NOMO-1 treated with DMSO at 0.1 percent for 48 hours (cell line): ENCODE measurements at regions not wholly inside any gene's neighbourhood (a gene's known extent, or its start where the extent isn't known, plus 50 kb on each side); places are given as distances from the start of the nearest gene placed in this dataset.
"Not testable (repeated sequence)": the region's sequence is repeated elsewhere in the genome, so short reads cannot be mapped to it uniquely, and the experiment has no call there.

Experiments used
- DNase-seq: peaks from one replicate; lab custom pipeline; 2025; ENCODE audit not compliant: unreplicated experiment; lab: John Stamatoyannopoulos, UW

DNA sequence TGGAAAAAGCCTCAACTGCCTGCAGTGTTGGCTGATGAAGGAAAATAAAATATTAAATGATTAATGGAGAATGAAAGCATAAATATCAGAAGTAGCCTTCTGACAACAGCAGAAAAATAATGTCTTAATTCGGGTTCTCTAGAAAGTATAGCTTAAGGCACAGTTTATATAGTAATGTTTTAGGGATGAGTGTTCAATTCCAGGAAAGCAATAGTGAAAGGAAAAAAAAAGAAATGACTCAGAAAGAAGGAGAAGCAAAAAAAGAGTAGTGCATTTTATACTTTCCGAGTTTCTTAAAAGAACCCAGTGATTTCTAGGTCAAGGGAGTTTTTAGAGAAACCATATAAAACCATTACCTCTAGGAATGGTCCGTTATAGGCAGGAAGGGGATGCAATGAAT lies 137.3 kb downstream of the HTR1B start:
- DNase-seq = no peak

DNA sequence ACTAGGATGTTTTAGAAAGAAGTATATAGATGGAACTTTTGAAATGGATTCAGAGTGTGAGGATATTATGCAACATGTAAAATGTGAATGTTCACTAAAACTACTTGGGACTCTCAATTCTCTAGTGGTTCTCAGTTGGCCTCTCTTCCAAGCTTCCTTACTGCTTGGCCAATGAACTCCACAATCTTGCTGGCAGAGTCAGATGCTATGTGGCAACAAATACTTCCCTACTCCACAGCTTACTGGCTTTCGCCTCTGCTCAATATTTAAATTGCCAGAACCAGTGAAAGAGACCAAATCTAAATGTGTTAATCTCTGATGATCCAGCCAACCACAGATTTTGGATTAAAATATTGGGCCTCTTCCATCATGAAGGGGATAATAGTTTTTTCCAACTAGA lies 138.4 kb downstream of the HTR1B start:
- DNase-seq = no peak

DNA sequence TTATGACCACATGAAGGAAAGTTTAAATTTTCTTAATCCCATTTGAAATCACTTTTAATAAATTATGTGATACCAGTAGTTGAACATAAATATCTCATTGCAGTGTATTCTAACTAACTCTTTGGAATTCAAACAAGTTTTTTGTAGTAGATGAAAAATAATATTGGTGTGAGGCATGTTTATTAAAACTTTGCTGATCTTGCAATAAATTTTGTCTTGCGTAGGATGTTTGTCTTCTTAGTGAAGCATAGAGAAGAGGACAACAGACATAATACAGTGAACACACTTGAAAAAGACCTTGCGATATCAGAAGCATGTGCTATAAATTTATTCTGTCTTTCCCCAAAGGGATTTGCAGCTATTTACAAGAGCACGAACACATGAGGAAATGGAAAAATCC lies 140.7 kb downstream of the HTR1B start:
- DNase-seq = no peak

GRCh38 chr6:77318256-77318655 lies 145.0 kb downstream of the HTR1B start:
- no peak for DNase-seq

DNA sequence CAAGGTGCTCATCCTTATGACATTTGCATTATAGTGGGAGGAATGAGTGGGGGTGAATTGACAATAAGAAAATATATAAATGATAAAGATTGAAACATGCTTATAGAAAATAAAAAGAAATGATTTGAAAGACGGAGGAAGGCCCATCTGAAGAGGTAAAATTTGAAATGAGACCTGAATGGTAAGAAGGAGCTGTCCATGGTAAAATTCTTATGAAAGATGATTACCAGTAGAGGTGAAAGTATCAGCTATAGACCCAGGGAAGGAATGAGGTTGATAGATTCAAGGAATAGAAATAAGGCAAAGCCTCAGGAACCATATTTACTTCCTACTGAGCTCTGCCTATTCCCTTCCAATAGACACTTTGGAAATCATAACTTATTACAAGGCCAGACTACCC lies 149.7 kb downstream of the HTR1B start:
- no peak for DNase-seq

DNA sequence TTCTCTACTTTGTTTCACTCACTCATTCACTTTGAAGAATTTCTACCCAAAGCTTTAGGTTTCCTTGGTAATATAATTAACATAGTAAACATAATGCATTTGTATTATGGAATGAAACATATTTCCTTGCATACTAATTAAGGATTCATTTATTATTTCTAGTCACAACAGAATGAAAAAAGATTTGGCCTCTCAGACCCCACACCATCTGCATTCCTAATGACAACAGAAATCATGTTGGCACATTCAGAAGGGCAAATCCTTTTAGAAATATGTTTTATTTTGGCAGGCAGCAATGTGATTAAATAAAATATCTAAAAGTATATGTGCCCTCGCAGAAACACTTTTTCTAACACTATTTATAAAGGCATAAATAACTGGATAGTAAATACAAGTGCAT lies 163.4 kb downstream of the HTR1B start:
- DNase-seq = no peak

DNA sequence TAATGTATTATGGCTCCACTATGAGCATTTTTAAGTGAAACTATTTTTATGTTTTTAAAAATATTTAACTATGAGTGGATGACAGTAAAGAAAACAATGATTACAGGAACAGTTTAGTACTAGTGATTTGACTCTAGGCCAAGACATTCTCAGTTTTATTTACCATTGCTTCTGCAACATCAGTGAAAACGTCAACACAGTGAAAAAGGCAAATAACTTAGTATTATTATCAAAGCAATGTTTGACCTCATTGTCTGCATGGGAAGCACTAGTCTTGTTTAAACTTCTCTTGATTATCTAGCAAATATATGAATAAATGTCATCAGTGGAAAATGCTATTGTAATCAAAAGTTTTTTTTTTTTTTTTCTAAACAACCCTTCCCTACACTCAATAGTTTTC lies 165.0 kb downstream of the HTR1B start:
- DNase-seq = no peak

- DNase-seq = no peak
Observed at GRCh38 chr6:77292564-77293546, 170.4 kb downstream of the HTR1B start.

- no peak for DNase-seq
Observed at GRCh38 chr6:77290798-77291197, 172.5 kb downstream of the HTR1B start.

GRCh38 chr6:77286541-77286940 lies 176.8 kb downstream of the HTR1B start:
- DNase-seq = no peak

GRCh38 chr6:77273929-77274328 lies 189.4 kb downstream of the HTR1B start:
- DNase-seq = no peak

DNA sequence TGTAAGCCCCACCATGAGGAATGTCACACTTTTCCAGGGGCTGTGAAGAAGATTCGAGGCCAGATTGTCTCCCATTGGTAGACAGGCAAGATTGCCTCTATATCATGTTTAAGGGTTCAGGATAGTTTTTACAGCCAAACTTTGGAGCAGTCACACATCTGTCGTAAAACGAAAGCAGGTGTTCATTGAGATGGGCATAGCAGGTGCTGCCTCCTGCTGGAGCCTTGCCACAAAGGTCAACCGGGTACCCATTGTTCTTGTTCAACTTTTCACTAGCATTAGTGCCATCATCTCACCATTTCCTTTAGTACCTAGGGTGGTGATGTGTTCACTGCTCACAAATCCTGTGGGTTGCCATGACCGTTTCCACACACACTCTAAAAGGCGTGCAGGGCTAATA lies 198.3 kb downstream of the HTR1B start:
- DNase-seq = no peak

DNA sequence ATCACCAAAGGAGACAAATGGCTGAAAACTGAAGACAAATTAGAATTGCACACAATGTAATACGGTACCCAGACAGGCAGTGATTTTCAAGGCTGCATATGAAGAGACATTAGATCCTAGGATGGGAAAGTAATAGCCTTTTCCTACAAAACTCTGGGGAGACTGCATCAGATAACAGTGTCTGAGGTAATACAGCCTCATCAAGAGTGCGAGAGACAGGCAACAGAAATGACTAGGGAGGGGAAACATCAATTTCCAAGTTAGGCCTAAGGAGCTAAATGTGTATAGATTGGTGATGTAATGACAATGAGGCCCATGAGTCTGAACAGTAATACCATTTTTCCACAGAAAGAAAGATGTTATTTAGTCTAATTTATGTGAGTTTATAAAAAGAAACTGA lies 200.3 kb downstream of the HTR1B start:
- no peak for DNase-seq

GRCh38 chr6:77251801-77252200 lies 211.5 kb downstream of the HTR1B start:
- not testable (repeated sequence) for DNase-seq

DNA sequence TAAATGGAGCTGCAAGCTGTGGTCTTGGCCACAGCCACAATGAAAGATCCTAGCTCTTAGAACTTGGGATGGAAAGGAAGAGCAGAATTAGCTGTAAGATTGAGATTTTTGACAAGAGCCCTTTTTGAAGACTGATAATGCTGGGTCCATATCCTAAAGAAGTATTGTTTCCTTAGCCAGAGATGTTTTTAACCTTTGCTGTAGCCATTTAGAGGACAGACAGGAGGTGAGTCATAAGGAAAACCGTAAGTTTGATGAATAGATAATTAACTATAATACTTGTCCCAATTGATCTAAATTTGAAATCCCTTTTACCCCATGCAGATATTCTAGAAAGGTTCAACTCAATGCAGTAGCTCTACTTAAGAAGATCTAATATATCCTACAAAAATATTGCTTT lies 213.7 kb downstream of the HTR1B start:
- no peak for DNase-seq

DNA sequence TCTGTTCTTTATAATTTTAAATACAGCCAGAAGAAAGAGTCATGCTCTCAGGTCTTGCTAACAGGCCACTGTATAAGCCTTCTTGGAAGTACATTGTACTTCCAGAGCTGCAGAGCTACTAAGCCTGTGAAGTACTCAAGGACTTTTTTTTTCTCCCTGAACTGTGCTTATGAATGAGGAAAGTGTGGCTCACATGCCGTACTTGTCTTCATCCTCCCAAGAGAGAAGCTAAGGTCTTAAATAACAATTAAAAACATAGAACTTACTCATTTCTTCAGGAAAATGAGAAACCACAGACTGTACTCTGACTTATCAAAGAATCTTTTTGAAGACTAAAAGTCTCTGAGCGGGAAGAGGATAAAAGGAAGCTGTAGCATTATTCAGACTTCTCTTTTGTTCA lies 218.3 kb downstream of the HTR1B start:
- DNase-seq = no peak

GRCh38 chr6:77231438-77232305 lies 231.6 kb downstream of the HTR1B start:
- DNase-seq = no peak

DNA sequence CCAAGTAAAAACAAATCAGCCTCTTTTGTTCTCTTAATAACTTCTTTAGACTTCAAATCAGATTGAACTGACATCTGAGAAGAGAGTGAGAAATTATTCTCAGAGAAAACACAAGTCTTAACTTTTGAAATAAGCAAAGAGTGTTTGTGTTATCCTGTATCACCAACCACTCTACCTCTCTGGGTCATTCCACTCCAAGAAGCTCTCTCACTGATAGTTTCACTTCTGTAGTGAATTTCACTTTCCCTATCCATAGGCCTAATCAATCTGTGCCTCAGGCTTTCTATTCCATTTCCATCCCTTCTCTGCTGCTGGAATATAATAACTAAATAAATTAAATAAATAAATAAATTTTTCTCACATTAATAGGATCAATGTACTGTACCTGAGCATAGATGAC lies 235.0 kb downstream of the HTR1B start:
- no peak for DNase-seq

DNA sequence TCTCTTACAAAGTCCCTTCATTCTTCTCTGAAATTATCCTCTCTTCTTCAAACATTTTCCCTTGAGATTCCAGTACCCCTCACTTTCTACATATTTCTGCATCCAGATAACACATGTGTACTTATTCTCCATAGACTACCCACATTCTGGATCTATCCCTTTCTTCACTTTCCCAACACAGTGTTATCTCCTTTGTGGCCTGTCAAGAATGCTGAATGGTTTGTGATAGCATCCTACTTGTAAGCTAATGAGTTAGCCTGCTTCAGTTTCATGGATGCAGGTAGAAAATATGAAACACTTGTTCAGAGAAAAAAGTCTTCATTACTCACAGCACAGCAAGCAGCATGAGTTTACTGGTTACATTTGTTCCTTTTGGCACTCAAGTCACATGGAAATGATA lies 245.4 kb downstream of the HTR1B start:
- DNase-seq = no peak

DNA sequence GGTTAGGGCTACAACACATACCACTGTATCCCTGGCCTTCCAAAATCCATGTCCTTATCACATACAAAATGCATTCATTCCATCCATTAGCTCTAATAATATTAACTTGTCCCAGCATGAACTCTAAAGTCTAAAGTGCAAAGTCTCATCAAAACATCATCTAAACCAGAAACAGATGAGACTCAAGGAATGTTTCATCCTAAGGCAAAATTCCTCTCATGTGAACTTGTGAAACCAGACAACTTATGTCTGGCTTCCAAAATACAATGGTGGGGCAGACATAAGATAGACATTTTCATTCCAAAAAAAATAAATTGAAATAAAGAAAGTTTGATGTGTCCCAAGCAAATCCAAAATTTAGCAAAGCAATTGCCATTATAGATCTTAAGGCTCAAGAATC lies 257.4 kb downstream of the HTR1B start:
- DNase-seq = no peak

DNA sequence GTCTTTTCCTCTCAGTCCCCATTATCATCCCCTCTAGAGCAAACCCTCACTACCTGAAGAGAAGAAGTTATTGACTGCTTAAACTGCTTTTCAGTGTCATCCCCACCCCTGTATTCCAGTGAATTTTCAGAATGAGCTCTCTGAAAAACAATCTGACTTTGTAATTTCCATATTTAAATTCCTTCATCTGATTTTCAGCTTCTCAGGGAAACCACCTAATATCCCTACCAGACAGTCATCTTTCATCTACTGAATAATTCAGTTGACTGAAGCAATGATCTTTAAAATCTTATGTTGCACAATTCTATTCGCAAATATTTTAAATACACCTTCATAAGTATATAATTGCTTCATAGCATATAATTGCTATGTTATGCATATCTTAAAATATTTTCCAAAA lies 258.7 kb downstream of the HTR1B start:
- no peak for DNase-seq

DNA sequence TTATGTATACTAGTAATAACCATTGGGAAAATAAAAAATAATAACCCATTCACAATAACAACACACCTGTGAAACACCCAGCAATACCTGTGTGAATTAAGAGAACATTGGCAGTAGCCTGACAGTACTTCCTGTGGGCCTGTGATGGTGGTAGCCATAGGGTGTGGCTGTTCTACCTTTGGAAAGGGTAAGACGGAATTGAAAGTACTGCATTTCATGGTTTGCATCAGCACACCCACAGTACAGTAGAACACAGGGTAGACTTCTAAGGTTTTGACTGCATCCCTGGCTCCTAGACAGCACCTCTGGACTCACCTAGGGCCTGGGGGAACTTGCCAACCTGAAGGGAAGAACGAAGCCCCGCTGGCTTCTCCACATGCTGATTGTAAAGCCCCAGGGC lies 279.8 kb downstream of the HTR1B start:
- DNase-seq = no peak
